IgD-negative memory B cell (primary cell): ENCODE measurements at regions not wholly inside any gene's neighbourhood (a gene's known extent, or its start where the extent isn't known, plus 50 kb on each side); places are given as distances from the start of the nearest gene placed in this dataset.
A peak's percentile ranks its signal among the peaks of the same experiment; 100 is the strongest.

Experiments
- H3K27ac Mint-ChIP-seq, 3 donors: one replicate each; pipeline ENCODE4 v1.8.0; 2020 to 2022; ENCODE audit warnings: mild to moderate bottlenecking in 3 of 3, mixed read lengths in 3 of 3, moderate library complexity in 1 of 3
- H3K27me3 Mint-ChIP-seq: one replicate; pipeline ENCODE4 v1.8.0; 2021; ENCODE audit warnings: mixed read lengths
- H3K36me3 Mint-ChIP-seq: one replicate; pipeline ENCODE4 v1.8.0; 2020; ENCODE audit warnings: mild to moderate bottlenecking, mixed read lengths
- H3K4me1 Mint-ChIP-seq, 3 donors: one replicate each; pipeline ENCODE4 v1.8.0; 2020 to 2022; ENCODE audit warnings: mixed read lengths in 3 of 3, mild to moderate bottlenecking in 1 of 3
- H3K4me3 Mint-ChIP-seq, 4 donors: one replicate each; pipeline ENCODE4 v1.8.0; 2020 to 2022; ENCODE audit warnings: mild to moderate bottlenecking in 4 of 4, mixed read lengths in 4 of 4, moderate library complexity in 3 of 4
- H3K9me3 Mint-ChIP-seq, 3 donors: one replicate each; pipeline ENCODE4 v1.8.0; 2020 to 2021; ENCODE audit warnings: mixed read lengths in 3 of 3, mild to moderate bottlenecking in 1 of 3

GRCh38 chr7:17062151-17063044, 180.6 kb upstream of the AGR3 start:
- Mint-ChIP-seq H3K27ac (peak overlapping the region in 1 of 3 donors; percentile 27), H3K36me3 (peaks cover 2% of the 10 kb centered on the region), H3K4me3 (no peak overlapping the region), H3K9me3 (no peaks in the 10 kb centered on the region), H3K27me3 (no peaks in the 10 kb centered on the region), H3K4me1 (peaks cover 2 to 10% (median 5%) of the 10 kb centered on the region in 3 donors)

- no peak overlapping the region for H3K4me3 Mint-ChIP-seq
- H3K36me3 Mint-ChIP-seq: peaks cover 2% of the 10 kb centered on the region
- H3K4me1 Mint-ChIP-seq: peaks cover 2 to 10% (median 5%) of the 10 kb centered on the region in 3 donors
- no peak overlapping the region for H3K27ac Mint-ChIP-seq
- no peaks in the 10 kb centered on the region for H3K27me3 Mint-ChIP-seq
- no peaks in the 10 kb centered on the region for H3K9me3 Mint-ChIP-seq
Measured at GRCh38 chr7:17063045-17063383, 181.2 kb upstream of the AGR3 start.

GRCh38 chr7:17067691-17068090, 185.9 kb upstream of the AGR3 start:
- no peaks in the 10 kb centered on the region for H3K36me3 Mint-ChIP-seq
- H3K27ac Mint-ChIP-seq: no peak overlapping the region
- H3K27me3 Mint-ChIP-seq: no peaks in the 10 kb centered on the region
- no peak overlapping the region for H3K4me3 Mint-ChIP-seq
- peaks cover 7 to 12% (median 10%) of the 10 kb centered on the region in 3 donors for H3K4me1 Mint-ChIP-seq
- no peaks in the 10 kb centered on the region for H3K9me3 Mint-ChIP-seq

- H3K27ac Mint-ChIP-seq: no peak overlapping the region
- peak overlapping the region in 1 of 4 donors; percentile 60 for H3K4me3 Mint-ChIP-seq
Measured at GRCh38 chr7:17069146-17069545, 187.4 kb upstream of the AGR3 start.

GRCh38 chr7:17070231-17070708, 188.5 kb upstream of the AGR3 start:
- Mint-ChIP-seq H3K4me1 (peaks cover 7 to 12% (median 10%) of the 10 kb centered on the region in 3 donors), H3K27ac (no peak overlapping the region), H3K4me3 (no peak overlapping the region), H3K27me3 (no peaks in the 10 kb centered on the region), H3K9me3 (no peaks in the 10 kb centered on the region), H3K36me3 (no peaks in the 10 kb centered on the region)

More at GRCh38 chr7:17069146-17069545, 187.4 kb upstream of the AGR3 start:
- Mint-ChIP-seq H3K36me3 (no peaks in the 10 kb centered on the region), H3K4me1 (peaks cover 7 to 12% (median 10%) of the 10 kb centered on the region in 3 donors), H3K27me3 (no peaks in the 10 kb centered on the region), H3K9me3 (no peaks in the 10 kb centered on the region)

GRCh38 chr7:17071866-17072265, 190.1 kb upstream of the AGR3 start:
- H3K4me1 Mint-ChIP-seq: peaks cover 7 to 12% (median 10%) of the 10 kb centered on the region in 3 donors
- no peaks in the 10 kb centered on the region for H3K27me3 Mint-ChIP-seq
- H3K36me3 Mint-ChIP-seq: no peaks in the 10 kb centered on the region
- no peaks in the 10 kb centered on the region for H3K9me3 Mint-ChIP-seq
- H3K4me3 Mint-ChIP-seq: no peak overlapping the region
- no peak overlapping the region for H3K27ac Mint-ChIP-seq

- H3K27me3 Mint-ChIP-seq: no peaks in the 10 kb centered on the region
Measured at GRCh38 chr7:17075601-17076255, 193.9 kb upstream of the AGR3 start.

GRCh38 chr7:17078298-17078697, 196.5 kb upstream of the AGR3 start:
- H3K27me3 Mint-ChIP-seq: no peaks in the 10 kb centered on the region
- H3K36me3 Mint-ChIP-seq: no peaks in the 10 kb centered on the region
- no peak overlapping the region for H3K27ac Mint-ChIP-seq
- no peaks in the 10 kb centered on the region for H3K4me1 Mint-ChIP-seq
- H3K4me3 Mint-ChIP-seq: no peak overlapping the region
- peaks cover 0 to 2% (median 0%) of the 10 kb centered on the region in 3 donors for H3K9me3 Mint-ChIP-seq

More at GRCh38 chr7:17075601-17076255, 193.9 kb upstream of the AGR3 start:
- H3K9me3 Mint-ChIP-seq: no peaks in the 10 kb centered on the region
- H3K36me3 Mint-ChIP-seq: no peaks in the 10 kb centered on the region
- no peak overlapping the region for H3K27ac Mint-ChIP-seq
- H3K4me3 Mint-ChIP-seq: no peak overlapping the region
- H3K4me1 Mint-ChIP-seq: peaks cover 0 to 6% (median 3%) of the 10 kb centered on the region in 3 donors

GRCh38 chr7:17083392-17084165, 201.8 kb upstream of the AGR3 start:
- no peaks in the 10 kb centered on the region for H3K27me3 Mint-ChIP-seq
- H3K4me3 Mint-ChIP-seq: no peak overlapping the region
- H3K27ac Mint-ChIP-seq: peak overlapping the region in 1 of 3 donors; percentile 37
- H3K9me3 Mint-ChIP-seq: peaks cover 0 to 2% (median 0%) of the 10 kb centered on the region in 3 donors
- H3K4me1 Mint-ChIP-seq: peaks cover 0 to 3% (median 0%) of the 10 kb centered on the region in 3 donors
- H3K36me3 Mint-ChIP-seq: no peaks in the 10 kb centered on the region

GRCh38 chr7:17084166-17084475, 202.3 kb upstream of the AGR3 start:
- H3K4me3 Mint-ChIP-seq: no peak overlapping the region
- H3K36me3 Mint-ChIP-seq: no peaks in the 10 kb centered on the region
- H3K9me3 Mint-ChIP-seq: peaks cover 0 to 2% (median 0%) of the 10 kb centered on the region in 3 donors
- peaks cover 0 to 3% (median 0%) of the 10 kb centered on the region in 3 donors for H3K4me1 Mint-ChIP-seq
- no peaks in the 10 kb centered on the region for H3K27me3 Mint-ChIP-seq
- H3K27ac Mint-ChIP-seq: peak overlapping the region in 1 of 3 donors; percentile 8

GRCh38 chr7:17085186-17085585, 203.4 kb upstream of the AGR3 start:
- Mint-ChIP-seq H3K27ac (no peak overlapping the region), H3K27me3 (no peaks in the 10 kb centered on the region), H3K9me3 (peaks cover 0 to 2% (median 0%) of the 10 kb centered on the region in 3 donors), H3K4me3 (no peak overlapping the region), H3K36me3 (no peaks in the 10 kb centered on the region), H3K4me1 (peaks cover 0 to 3% (median 0%) of the 10 kb centered on the region in 3 donors)

- Mint-ChIP-seq H3K36me3 (no peaks in the 10 kb centered on the region), H3K4me1 (peaks cover 0 to 3% (median 0%) of the 10 kb centered on the region in 3 donors), H3K27me3 (no peaks in the 10 kb centered on the region), H3K9me3 (peaks cover 0 to 2% (median 0%) of the 10 kb centered on the region in 3 donors), H3K27ac (no peak overlapping the region), H3K4me3 (no peak overlapping the region)
Measured at GRCh38 chr7:17086403-17086802, 204.6 kb upstream of the AGR3 start.

GRCh38 chr7:17090751-17091150, 207.7 kb upstream of the AHR start:
- Mint-ChIP-seq H3K4me1 (no peaks in the 10 kb centered on the region), H3K27ac (no peak overlapping the region), H3K4me3 (no peak overlapping the region), H3K36me3 (no peaks in the 10 kb centered on the region), H3K27me3 (no peaks in the 10 kb centered on the region), H3K9me3 (no peaks in the 10 kb centered on the region)

- H3K9me3 Mint-ChIP-seq: no peaks in the 10 kb centered on the region
- peaks cover 1% of the 10 kb centered on the region for H3K27me3 Mint-ChIP-seq
- H3K4me1 Mint-ChIP-seq: peaks cover 10 to 11% (median 10%) of the 10 kb centered on the region in 3 donors
- no peak overlapping the region for H3K4me3 Mint-ChIP-seq
- no peaks in the 10 kb centered on the region for H3K36me3 Mint-ChIP-seq
- no peak overlapping the region for H3K27ac Mint-ChIP-seq
Measured at GRCh38 chr7:17093461-17093860, 205.0 kb upstream of the AHR start.
